ENCODE measurements at regions not wholly inside any gene's neighbourhood (a gene's known extent, or its start where the extent isn't known, plus 50 kb on each side); places are given as distances from the start of the nearest gene placed in this dataset.

GRCh38 chr13:55087085-55087484, 2053.6 kb upstream of the PRR20A start (continued):
- TF ChIP-seq CTCF (IDR thresholded peaks at IDR 0.05; ENCODE audit: control extremely low read depth in 1 of 3, insufficient read depth in 1 of 3, low read depth in 1 of 3, low read length in 3 of 3) (peak; percentile 29 to 67 (median 46); a peak in 3 of 4 replicates), TAF1 (IDR thresholded peaks at IDR 0.05; ENCODE audit: low read depth, low read length) (no peak), SIN3A (conservative IDR thresholded peaks at IDR 0.05 in 1 of 2, IDR thresholded peaks at IDR 0.05 in 1 of 2; ENCODE audit: low read depth in 1 of 2, low read length in 2 of 2) (no peak)

Measured in H1 (cell line).